ENCODE measurements at regions not wholly inside any gene's neighbourhood (a gene's known extent, or its start where the extent isn't known, plus 50 kb on each side); places are given as distances from the start of the nearest gene placed in this dataset.
A peak's percentile ranks its signal among the peaks of the same experiment; 100 is the strongest.
"Not testable (repeated sequence)": the region's sequence is repeated elsewhere in the genome, so short reads cannot be mapped to it uniquely, and the experiment has no call there.

- Histone ChIP-seq H3K27ac (no peak overlapping the region), H3K9me3 (ENCODE audit: control insufficient read depth, low read length) (no peaks in the 10 kb centered on the region), H3K4me2 (ENCODE audit: low read length) (no peak overlapping the region), H2AFZ (no peak overlapping the region), H3K27me3 (ENCODE audit: control insufficient read depth, insufficient read depth, low read length) (no peaks in the 10 kb centered on the region), H3K4me3 (ENCODE audit: low read depth, low read length) (no peak overlapping the region), H3K4me1 (no peaks in the 10 kb centered on the region), H3K36me3 (ENCODE audit: control insufficient read depth, insufficient read depth, low read length) (no peaks in the 10 kb centered on the region), H3K79me2 (no peaks in the 10 kb centered on the region), H3K9ac (no peak overlapping the region)
- peak; percentile 94 for TF ChIP-seq CTCF (IDR thresholded peaks at IDR 0.05)
Observed at GRCh38 chr7:35906191-35906908, 105.5 kb downstream of the SEPTIN7 start.

- H3K27me3 ChIP-seq (ENCODE audit: control insufficient read depth, insufficient read depth, low read length) = no peaks in the 10 kb centered on the region
- H3K4me2 ChIP-seq (ENCODE audit: low read length) = no peak overlapping the region
- no peak overlapping the region for H3K9ac ChIP-seq
- H3K4me3 ChIP-seq (ENCODE audit: low read depth, low read length) = no peak overlapping the region
- H2AFZ ChIP-seq = no peak overlapping the region
- H3K4me1 ChIP-seq = no peaks in the 10 kb centered on the region
- no peaks in the 10 kb centered on the region for H3K9me3 ChIP-seq (ENCODE audit: control insufficient read depth, low read length)
- H3K79me2 ChIP-seq = no peaks in the 10 kb centered on the region
- H3K36me3 ChIP-seq (ENCODE audit: control insufficient read depth, insufficient read depth, low read length) = no peaks in the 10 kb centered on the region
- TF ChIP-seq CTCF (IDR thresholded peaks at IDR 0.05) = no peak
- no peak overlapping the region for H3K27ac ChIP-seq
Observed at GRCh38 chr7:35908331-35909216, 107.7 kb downstream of the SEPTIN7 start.

DNA sequence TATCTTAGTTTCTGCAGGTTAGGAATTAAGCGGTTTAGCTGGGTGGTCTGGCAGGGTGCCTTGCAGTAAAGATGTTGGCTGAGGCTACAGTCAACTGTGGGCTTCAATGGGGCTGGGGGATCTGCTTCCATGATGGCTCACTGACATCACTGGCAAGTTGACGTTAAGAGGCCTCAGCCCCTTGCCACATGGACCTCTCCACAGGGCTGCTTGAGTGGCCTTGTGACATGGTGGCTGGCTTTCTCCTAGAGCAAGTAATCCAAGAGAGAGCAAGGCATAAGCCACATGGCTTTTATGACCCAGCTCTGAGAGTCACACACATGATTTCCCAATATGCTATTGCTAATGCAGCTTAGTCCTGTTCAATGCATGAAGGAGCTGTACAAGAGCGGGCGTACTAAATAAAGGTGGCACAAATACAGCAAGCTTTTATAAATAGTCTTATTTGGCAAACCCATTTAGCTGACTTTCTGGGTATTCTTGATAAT is 109.1 kb downstream of the SEPTIN7 start:
- TF ChIP-seq CTCF (IDR thresholded peaks at IDR 0.05) = no peak
- H3K9ac ChIP-seq = no peak overlapping the region
- H3K4me2 ChIP-seq (ENCODE audit: low read length) = no peak overlapping the region
- no peaks in the 10 kb centered on the region for H3K36me3 ChIP-seq (ENCODE audit: control insufficient read depth, insufficient read depth, low read length)
- H2AFZ ChIP-seq = no peak overlapping the region
- no peaks in the 10 kb centered on the region for H3K27me3 ChIP-seq (ENCODE audit: control insufficient read depth, insufficient read depth, low read length)
- H3K9me3 ChIP-seq (ENCODE audit: control insufficient read depth, low read length) = no peaks in the 10 kb centered on the region
- H3K79me2 ChIP-seq = no peaks in the 10 kb centered on the region
- H3K4me3 ChIP-seq (ENCODE audit: low read depth, low read length) = no peak overlapping the region
- H3K27ac ChIP-seq = no peak overlapping the region
- H3K4me1 ChIP-seq = no peaks in the 10 kb centered on the region

DNA sequence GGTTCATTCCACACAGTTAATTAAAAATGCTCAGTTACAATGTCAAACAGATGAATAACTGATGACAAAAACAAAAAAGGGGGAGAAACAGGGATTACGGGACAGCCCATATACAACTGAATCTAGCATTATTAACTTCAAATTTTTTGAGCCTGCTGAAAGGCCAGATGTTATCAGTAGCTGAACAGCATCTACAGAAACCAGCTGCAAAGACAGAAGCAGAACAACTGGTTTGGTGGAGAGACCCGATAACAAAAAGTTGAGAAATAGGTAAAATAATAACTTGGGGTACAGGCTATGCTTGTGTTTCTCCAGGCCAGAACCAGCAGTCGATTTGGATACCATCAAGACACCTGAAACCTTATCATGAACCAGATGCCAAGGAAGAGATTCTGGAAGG is 109.8 kb downstream of the SEPTIN7 start:
- not testable (repeated sequence) for H3K27ac ChIP-seq; H3K4me3 ChIP-seq (ENCODE audit: low read depth, low read length); H3K36me3 ChIP-seq (ENCODE audit: control insufficient read depth, insufficient read depth, low read length); H3K4me2 ChIP-seq (ENCODE audit: low read length); H3K9ac ChIP-seq; H3K9me3 ChIP-seq (ENCODE audit: control insufficient read depth, low read length); H2AFZ ChIP-seq; H3K27me3 ChIP-seq (ENCODE audit: control insufficient read depth, insufficient read depth, low read length); H3K79me2 ChIP-seq; H3K4me1 ChIP-seq

DNA sequence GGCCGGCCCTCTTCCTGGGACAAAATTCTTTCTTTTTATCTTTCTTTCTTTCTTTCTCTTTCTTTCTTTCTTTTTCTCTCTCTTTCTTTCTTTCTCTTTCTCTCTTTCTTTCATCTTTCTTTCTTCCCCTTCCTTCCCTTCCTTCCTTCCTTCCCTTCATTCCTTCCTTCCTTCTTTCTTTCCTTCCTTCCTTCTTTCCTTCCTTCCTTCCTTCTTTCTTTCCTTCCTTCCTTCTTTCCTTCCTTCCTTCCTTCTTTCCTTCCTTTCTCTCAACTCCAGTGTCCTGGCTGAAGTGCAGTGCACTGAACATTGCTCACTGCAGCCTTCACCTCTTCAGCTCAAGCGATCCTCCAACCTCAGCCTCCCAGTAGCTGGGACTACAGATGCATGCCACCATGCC is 112.5 kb downstream of the SEPTIN7 start:
- H3K27ac ChIP-seq; H3K4me2 ChIP-seq (ENCODE audit: low read length); H3K9me3 ChIP-seq (ENCODE audit: control insufficient read depth, low read length); H2AFZ ChIP-seq; H3K4me1 ChIP-seq; H3K36me3 ChIP-seq (ENCODE audit: control insufficient read depth, insufficient read depth, low read length); H3K79me2 ChIP-seq; H3K9ac ChIP-seq; H3K4me3 ChIP-seq (ENCODE audit: low read depth, low read length); H3K27me3 ChIP-seq (ENCODE audit: control insufficient read depth, insufficient read depth, low read length): not testable (repeated sequence)

DNA sequence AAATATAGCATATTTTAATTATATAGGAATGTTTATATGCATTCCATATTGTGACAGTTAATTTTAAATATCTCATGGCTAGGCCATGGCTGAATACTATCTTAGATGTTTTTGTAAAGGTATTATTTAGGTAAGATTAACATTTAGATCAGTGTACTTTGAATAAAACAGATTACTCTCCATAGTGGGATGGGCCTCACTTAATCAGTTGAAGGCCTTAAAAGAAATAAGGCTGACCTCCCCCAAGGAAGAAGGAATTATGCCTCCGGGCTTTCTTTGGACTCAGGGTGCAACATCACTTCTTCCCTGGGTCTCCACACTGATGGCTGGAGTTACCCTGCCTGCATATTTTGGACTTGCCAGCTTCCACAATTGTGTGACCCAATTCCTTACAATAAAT is 113.4 kb downstream of the SEPTIN7 start:
- H3K4me3 ChIP-seq (ENCODE audit: low read depth, low read length); H3K4me2 ChIP-seq (ENCODE audit: low read length); H3K9ac ChIP-seq; H3K4me1 ChIP-seq; H3K27ac ChIP-seq; H3K9me3 ChIP-seq (ENCODE audit: control insufficient read depth, low read length); H3K27me3 ChIP-seq (ENCODE audit: control insufficient read depth, insufficient read depth, low read length); H3K79me2 ChIP-seq; H2AFZ ChIP-seq; H3K36me3 ChIP-seq (ENCODE audit: control insufficient read depth, insufficient read depth, low read length): not testable (repeated sequence)

- not testable (repeated sequence) for H3K9me3 ChIP-seq (ENCODE audit: control insufficient read depth, low read length); H3K4me1 ChIP-seq; H3K79me2 ChIP-seq; H3K36me3 ChIP-seq (ENCODE audit: control insufficient read depth, insufficient read depth, low read length); H3K4me2 ChIP-seq (ENCODE audit: low read length); H3K27ac ChIP-seq; H3K4me3 ChIP-seq (ENCODE audit: low read depth, low read length); H3K9ac ChIP-seq; H2AFZ ChIP-seq; H3K27me3 ChIP-seq (ENCODE audit: control insufficient read depth, insufficient read depth, low read length)
Observed at GRCh38 chr7:35915247-35915955, 114.5 kb downstream of the SEPTIN7 start.

DNA sequence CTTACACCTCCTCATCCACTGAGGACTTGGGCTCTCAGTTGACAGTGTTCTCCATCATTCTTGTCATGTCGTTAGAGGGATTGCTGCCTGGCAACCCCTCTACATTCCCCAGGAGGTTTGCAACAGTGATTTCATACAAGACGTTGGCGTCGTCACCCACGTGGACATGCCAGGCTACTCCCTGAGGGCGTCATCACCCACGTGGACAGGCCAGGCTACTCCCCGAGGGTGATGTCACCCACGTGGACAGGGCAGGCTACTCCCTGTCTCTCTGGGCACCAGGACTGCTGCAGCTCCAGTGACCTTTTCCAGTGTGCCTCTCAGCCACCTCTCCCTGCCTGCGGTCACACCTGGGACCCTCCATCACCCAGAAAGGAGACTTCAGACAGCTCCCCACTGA is 117.4 kb downstream of the SEPTIN7 start:
- not testable (repeated sequence) for H3K4me2 ChIP-seq (ENCODE audit: low read length); H2AFZ ChIP-seq; H3K36me3 ChIP-seq (ENCODE audit: control insufficient read depth, insufficient read depth, low read length); H3K9ac ChIP-seq; H3K4me1 ChIP-seq; H3K9me3 ChIP-seq (ENCODE audit: control insufficient read depth, low read length); H3K79me2 ChIP-seq; H3K27me3 ChIP-seq (ENCODE audit: control insufficient read depth, insufficient read depth, low read length); H3K27ac ChIP-seq; H3K4me3 ChIP-seq (ENCODE audit: low read depth, low read length)

Measured in parathyroid adenoma (tissue), 2 donors.